ENCODE measurements at regions not wholly inside any gene's neighbourhood (a gene's known extent, or its start where the extent isn't known, plus 50 kb on each side); places are given as distances from the start of the nearest gene placed in this dataset.
"Not testable (repeated sequence)": the region's sequence is repeated elsewhere in the genome, so short reads cannot be mapped to it uniquely, and the experiment has no call there.

- no peak for DNase-seq
Observed at GRCh38 chr2:106339609-106340008, 128.6 kb downstream of the RGPD3 start.

GRCh38 chr2:106339132-106339531 is 129.1 kb downstream of the RGPD3 start:
- no peak for DNase-seq

- DNase-seq: no peak
Observed at GRCh38 chr2:106338043-106338442, 130.2 kb downstream of the RGPD3 start.

GRCh38 chr2:106336737-106337136 is 131.5 kb downstream of the RGPD3 start:
- no peak for DNase-seq

DNA sequence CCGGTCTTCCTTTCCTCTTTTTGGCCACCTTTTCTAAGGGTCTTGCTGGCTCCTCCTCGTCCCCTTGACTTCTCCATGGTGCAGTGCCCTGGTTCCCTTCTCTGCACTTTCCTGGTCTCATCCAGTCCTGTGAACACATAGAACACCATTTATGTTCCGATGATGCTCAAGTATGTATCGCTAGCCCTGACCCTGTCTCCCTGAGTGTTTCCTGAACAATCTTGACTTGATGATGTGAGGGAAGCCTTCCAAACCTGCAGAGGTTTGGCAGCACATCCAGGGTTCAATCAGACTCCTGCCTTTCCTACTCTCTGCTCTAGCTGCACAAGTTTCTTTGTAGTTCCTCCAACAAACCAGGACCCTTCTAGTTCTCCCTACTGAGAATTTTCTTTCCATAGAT is 132.1 kb downstream of the RGPD3 start:
- DNase-seq: no peak

- no peak for DNase-seq
Observed at GRCh38 chr2:106334802-106335201, 133.4 kb downstream of the RGPD3 start.

- not testable (repeated sequence) for DNase-seq
Observed at GRCh38 chr2:106333253-106333873, 134.8 kb downstream of the RGPD3 start.

DNA sequence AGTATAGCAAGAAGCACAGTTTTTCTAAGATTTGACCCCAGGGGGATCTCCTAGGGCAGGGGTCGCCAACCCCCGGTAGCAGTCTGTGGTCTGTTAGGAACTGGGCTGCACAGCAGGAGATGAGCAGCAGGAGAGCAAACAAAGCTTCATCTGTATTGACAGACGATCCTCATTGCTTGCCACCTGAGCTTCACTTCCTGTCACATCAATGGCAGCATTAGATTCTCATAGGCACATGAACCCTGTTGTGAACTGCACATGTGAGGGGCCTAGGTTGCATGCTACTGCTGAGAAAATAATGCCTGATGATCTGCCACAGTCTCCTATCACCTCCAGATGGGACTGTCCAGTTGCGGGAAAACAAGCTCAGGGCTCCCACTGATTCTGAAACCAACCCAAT is 136.2 kb downstream of the RGPD3 start:
- DNase-seq: no peak

- DNase-seq: not testable (repeated sequence)
Observed at GRCh38 chr2:106330384-106331261, 136.5 kb upstream of the UXS1 start.

- DNase-seq: no peak
Observed at GRCh38 chr2:106323337-106324013, 129.4 kb upstream of the UXS1 start.

- no peak for DNase-seq
Observed at GRCh38 chr2:106322281-106322680, 128.2 kb upstream of the UXS1 start.

DNA sequence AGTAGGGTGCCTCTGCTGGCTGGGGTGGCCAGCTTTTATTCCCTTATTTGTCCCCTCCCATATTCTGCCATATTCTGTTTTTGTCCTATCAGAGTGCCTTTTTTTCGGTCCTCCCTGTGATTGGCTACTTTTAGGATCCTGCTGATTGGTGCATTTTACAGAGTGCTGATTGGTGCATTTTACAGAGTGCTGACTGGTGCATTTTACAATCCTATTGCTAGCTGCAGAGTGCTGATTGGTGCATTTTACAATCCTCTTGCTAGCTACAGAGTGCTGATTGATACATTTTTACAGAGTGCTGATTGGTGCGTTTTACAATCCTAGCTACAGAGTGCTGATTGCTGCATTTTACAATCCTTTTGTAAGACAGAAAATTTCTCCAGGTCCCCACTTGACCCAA is 126.3 kb upstream of the UXS1 start:
- not testable (repeated sequence) for DNase-seq

DNA sequence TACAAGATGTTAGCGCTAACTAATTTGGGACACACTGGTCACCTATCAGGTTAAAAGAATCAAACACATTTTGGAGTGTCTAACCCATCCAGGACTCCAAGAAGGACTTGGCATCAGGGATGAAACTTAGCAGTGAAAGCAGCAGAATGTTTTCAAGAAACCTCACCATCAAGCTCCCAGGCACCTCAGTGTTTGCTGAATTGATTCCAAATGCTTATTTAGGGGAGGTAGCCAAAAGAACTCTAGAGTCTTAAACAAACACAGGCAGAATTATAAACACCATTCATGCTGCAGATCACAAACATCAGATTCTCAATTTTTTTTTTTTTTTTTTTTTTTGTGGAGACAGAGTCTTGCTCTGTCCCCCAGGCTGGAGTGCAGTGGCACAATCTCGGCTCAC is 122.8 kb upstream of the UXS1 start:
- DNase-seq: no peak

DNA sequence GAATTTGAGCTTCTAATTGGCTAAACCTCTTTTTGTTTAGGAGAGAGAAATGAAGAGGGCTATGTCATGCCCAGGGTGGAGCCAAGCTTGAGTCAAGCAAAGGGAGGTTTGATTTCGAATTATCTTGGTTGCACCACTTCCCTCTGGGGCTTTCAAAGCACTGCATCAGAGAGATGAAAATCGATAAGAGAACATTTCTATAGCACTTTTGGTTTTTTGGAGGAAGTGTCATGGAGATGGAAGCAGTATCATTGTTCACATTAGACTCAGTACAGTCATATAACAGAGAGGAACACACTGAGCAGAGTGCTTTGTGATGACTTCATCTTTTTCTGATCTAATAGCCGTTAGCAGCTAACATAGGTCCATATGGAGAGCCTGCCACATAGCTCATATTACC is 120.3 kb upstream of the UXS1 start:
- no peak for DNase-seq

DNA sequence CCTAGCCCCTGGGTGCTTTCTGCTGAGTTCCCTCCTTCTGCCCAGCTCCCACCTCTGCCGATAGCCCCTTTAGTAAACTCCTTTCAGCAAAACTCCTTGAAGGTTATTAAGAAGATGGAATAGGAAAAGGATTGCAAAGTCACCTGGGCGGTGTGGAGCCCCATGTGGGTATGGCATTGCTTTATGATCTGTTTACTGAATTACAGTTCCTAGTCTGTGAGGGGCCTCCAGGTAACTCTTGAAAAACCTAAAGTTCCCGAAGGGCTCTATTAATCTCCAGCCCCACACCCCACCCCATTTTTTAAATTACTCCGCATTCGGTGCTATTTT is 116.9 kb upstream of the UXS1 start:
- no peak for DNase-seq

GRCh38 chr2:106307860-106308259 is 113.8 kb upstream of the UXS1 start:
- no peak for DNase-seq

DNA sequence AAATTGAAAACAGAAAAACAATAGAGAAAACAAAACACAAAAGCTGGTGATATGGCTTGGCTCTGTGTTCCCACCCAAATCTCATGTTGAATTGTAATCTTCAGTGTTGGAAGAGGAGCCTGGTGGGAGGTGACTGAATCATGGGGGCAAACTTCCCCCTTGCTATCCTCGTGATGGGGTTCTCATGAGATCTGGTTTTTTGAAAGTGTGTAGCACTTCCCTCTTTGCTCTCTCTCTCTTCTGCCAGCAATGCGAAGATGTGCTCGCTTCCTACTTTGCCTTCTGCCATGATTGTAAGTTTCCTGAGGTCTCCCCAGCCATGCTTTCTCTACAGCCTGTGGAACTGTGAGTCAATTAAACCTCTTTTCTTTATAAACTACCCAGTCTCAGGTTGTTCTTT is 112.3 kb upstream of the UXS1 start:
- DNase-seq: no peak

GRCh38 chr2:106304612-106305184 is 110.6 kb upstream of the UXS1 start:
- no peak for DNase-seq

DNA sequence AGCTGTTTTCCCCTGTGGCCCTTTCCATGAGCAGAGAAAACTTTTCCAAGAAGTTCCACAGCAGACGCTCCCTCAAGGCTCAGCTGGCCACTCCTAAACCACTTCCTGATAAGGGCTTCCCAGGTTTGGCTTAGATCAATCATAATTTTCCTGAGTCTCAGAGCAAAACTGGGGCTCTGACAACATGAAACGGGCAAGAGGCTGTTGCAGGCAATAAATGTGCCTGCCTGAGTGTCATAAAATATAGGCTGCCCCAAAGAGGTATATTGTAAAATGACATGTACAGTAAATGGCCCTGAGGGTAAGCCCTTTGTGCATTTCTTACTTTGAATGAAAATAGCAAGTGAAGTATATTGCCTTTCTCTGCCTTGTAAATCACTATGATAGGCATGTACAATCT is 105.6 kb upstream of the UXS1 start:
- no peak for DNase-seq

GRCh38 chr2:106296182-106296815 is 102.2 kb upstream of the UXS1 start:
- DNase-seq: no peak

DNA sequence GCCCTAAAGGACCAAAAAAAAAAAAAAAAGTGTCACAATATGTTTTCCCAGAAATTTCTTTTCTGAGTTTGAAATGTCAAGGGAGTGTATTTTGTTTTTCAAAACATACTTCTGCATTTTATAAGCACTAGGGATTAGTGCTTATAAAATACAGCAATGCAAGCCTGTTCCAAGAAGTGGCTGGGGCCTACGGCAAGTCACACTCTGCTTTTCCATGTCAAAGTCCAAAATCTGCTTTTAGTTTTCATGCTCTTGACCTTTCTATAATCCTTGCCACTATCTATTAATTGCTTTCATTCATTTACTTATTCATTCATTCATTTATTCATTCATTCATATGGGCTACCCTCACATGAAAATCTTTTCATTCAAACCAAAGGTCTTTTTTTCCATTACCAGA is 100.1 kb upstream of the UXS1 start:
- DNase-seq: no peak

- no peak for DNase-seq
Observed at GRCh38 chr2:106293271-106293783, 99.2 kb upstream of the UXS1 start.

DNA sequence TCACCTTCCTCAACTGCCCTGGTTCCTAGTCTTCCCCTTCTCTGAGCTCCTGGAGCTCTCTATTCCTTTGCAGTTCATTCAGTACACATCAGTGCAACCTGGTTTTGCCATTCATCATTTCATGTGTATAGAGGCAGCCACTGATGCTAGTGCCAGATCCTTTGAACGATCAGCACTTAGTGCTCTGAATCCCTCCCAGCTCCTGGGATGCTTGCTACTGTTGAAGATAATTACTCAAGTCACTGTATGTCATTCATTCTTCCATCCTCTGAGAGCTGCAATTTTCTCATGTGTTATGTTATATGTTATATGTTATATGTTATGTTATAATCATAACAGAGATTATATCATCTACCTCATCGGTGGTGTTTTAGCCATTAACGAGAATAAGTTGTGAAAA is 98.5 kb upstream of the UXS1 start:
- no peak for DNase-seq

Data from SHP77 treated with DMSO at 0.1 percent for 48 hours (cell line).